ENCODE measurements at regions not wholly inside any gene's neighbourhood (a gene's known extent, or its start where the extent isn't known, plus 50 kb on each side); places are given as distances from the start of the nearest gene placed in this dataset.
"Not testable (repeated sequence)": the region's sequence is repeated elsewhere in the genome, so short reads cannot be mapped to it uniquely, and the experiment has no call there.

- DNase-seq: no peak
Measured at GRCh38 chr16:62390214-62390613, 354.0 kb upstream of the CDH8 start.

DNA sequence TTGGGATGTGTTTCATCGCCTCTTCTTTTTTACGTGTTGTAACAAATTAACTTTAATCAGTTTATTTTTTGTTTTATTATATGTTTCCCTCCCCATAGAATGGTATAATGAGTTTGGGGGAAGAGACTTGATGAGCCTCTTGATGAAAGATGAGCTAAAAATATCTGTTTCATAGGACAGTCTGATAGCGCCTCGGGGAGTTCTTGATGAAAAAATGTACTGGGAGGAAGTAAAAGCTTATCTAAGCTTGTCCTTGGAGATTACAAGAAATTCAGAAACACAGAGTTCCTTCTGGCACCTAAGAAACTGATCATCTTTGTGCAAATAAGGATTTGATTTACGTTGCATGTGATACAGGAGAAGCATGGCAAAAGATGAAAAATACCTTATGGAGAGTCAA, 350.2 kb upstream of the CDH8 start:
- no peak for DNase-seq

- DNase-seq: no peak
Measured at GRCh38 chr16:62383941-62384340, 347.7 kb upstream of the CDH8 start.

GRCh38 chr16:62370445-62370844, 334.2 kb upstream of the CDH8 start:
- DNase-seq: no peak

DNA sequence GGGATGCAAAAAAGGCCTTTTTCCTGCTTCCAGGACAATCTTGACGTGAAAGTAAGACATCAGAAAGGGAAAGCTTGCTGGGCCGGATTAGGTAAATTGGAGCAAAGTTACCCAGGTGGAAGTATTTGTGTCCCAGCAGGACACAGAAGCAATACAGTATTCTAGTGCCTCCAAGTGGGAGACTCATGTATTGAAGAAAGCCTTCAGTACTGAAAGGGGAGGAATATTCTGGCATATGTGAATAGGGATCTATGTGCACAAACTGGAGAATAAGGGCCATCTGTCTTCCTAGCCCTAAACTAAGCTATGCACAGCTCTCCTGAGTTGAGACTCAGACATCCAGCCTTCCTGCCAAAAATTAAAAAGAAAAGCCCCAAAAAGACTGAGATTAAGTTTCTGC, 327.3 kb upstream of the CDH8 start:
- DNase-seq: no peak

- DNase-seq: no peak
Measured at GRCh38 chr16:62353355-62353754, 317.1 kb upstream of the CDH8 start.

DNA sequence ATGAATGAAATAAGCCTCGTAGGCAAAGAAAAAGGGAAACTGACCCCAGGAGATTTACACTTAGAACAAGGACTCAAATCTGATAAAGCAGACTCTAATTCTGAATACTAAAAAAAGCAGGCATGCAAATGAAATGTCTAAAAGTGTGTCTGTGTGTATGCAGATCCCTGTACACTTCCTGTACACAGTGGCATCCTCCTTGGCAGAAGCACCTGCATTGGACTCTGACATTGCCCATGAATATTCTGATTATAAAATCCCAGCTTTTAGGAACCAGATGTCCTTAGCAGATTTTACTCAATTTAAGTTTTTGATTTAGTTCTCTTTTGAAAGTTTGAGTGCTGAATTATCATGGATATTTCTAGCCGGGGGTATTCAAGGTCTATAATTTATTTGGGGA, 306.0 kb upstream of the CDH8 start:
- no peak for DNase-seq

- no peak for DNase-seq
Measured at GRCh38 chr16:62335356-62335755, 299.1 kb upstream of the CDH8 start.

DNA sequence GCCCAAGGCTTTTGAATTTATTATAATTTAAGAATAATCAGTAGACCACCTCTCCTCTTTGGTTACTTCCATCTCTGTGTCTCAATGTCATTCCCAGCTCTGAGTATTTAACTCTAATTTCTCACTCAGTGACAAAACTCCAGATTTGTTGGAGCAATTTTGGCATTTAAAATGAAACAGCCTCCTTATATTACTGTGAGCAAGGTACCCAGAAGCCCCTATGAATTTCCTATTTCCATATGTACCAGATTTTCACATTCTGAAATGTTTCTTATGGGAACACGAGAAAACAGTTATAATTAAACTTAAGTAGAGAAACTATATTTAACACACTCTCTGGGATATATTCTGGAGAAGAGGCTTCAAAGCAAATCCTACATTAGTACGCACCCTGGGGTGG, 285.4 kb upstream of the CDH8 start:
- no peak for DNase-seq

DNA sequence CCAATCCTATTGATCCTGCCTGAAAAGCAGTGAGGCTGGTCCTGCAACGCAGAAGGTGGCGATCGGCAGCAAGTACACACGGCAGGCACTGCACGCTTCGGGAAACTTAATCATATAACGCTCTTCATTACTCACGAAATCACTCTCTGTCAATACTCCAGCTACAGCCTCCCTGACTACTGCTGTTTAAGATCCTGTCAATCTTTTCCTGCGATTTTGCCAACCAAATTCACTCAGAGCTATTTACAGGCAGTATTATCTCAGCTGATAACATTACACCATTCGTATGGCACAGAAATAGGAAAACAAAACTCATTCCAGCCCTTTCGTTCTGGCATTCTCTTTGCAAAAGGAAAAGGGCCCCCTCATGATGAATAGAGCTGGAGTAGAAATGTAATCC, 262.4 kb upstream of the CDH8 start:
- DNase-seq: no peak

DNA sequence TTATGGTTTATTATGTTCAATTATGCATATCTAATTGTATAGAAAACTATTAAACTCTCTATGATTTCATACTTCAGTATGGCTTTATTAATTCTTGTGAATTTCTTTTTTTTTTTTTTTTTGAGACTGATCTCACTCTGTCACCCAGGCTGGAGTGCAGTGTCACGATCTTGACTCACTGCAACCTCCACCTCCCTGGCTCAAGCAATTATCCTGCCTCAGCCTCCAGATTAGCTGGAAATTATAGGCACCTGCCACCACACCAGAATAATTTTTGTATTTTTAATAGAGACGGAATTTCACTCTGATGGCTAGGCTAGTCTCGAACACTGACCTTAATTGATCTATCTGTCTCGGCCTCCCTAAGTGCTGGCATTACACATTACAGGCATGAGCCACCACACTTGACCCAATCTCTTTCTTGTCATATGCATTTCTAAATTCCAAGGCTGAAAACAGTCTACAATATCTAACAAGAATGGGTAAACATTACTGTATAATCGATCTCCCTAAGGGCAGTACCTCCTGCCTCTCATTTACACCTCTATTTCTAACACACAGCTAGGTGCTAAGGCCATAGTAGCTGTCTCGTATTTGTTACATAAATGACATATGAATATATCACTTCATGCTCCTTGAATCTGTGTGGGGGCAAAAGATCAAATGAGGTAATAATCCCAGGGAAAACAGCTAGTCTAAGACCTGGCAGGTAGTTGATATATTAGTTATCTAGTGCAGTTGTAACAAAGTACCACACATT, 258.2 kb upstream of the CDH8 start:
- DNase-seq: no peak

GRCh38 chr16:62288990-62289629, 252.9 kb upstream of the CDH8 start:
- DNase-seq: no peak

GRCh38 chr16:62280506-62280905, 244.3 kb upstream of the CDH8 start:
- DNase-seq: no peak

DNA sequence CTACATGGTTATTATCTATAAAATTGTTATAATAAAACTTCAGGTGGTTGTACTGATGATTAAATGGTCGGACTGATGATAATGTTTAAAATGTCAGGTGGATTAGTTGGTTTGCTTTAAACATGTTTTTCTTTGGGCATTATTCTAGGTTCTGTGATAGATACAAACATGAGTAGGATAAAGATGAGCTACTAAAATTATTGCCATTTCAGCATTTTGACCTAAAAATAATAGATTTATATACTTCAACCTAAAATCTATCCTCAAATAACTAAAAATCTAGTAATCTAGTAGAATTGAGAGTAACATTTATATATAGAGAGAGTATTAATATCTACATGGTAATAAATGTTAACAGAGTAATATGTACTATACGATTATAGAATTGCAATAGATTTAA, 241.7 kb upstream of the CDH8 start:
- no peak for DNase-seq

- no peak for DNase-seq
Measured at GRCh38 chr16:62276637-62277036, 240.4 kb upstream of the CDH8 start.

GRCh38 chr16:62272035-62272434, 235.8 kb upstream of the CDH8 start:
- no peak for DNase-seq

GRCh38 chr16:62261760-62262159, 225.5 kb upstream of the CDH8 start:
- no peak for DNase-seq

- DNase-seq: not testable (repeated sequence)
Measured at GRCh38 chr16:62258931-62259435, 222.7 kb upstream of the CDH8 start.

DNA sequence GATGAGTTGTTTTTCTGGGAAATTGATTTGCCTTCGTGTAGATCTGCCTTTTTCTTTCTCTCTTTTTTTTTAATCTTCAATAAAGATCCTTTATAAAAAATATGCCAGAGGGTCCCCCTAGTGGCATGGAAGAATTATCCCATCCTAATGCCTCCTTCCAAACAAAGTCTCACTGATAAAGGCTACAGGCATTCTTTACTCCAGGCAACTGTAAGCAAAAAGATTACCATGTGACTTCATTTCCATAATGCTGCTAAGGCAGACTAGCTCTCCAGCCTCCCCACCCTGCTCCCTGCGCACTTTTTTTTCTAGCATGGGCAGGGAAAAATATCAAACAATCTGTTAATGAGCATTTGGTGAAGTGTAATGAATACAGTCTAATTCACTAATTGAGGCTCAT, 220.2 kb upstream of the CDH8 start:
- no peak for DNase-seq

DNA sequence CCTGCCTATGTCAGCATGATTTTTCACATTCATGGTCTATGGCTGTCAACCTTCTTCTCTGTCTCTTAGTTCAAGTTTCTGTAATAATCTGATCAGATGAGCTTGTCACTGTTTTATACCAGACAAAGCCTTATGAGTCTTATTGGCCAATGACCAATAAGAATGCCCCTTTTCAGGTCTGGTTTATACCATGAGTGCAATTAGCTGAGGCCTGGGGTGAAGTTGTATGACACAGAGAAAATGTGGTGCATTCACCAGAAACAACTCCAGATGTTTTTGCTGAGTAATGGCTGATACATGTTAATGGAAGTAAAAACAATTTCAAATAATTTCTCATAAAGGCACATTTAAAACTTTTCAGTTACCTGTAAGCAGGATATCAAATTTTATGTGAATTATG, 218.6 kb upstream of the CDH8 start:
- no peak for DNase-seq

DNA sequence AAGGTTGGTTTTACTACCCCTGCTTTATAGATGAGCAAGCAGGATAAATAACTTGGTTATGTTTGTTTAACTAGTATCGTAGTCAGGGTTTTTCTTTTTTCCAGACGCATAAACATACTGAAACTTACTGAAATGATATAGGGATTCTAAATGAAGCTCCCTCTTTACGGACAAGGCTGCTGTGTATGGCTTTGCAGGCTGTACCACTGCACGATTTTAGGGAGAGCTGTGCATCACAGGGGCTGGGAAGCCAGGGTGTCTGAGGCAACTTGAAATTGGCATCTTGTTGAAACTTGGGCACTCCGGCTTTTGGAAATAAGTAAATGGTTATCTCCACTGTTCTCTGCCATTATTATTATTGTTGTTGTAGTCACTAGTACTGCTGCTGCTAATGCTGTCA, 218.1 kb upstream of the CDH8 start:
- DNase-seq: no peak

DNA sequence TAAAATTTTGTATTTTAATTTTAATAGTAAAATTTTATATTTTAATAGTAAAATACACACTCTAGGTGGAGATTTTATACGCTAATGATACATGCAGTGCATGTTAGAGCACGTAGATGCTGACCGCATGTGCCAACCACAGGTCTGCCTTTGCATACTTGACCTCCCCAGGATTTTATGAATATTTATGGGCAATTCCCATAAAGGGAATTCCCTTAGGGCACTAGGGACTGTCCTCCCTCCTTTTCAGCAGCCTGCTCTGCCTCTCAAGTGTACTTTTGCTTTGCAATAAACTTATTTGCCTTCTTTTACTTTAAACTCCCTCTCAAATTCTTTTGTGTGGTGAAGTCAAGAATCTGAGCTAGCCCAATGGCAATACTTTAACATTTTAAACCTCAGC, 217.7 kb upstream of the CDH8 start:
- no peak for DNase-seq

- DNase-seq: no peak
Measured at GRCh38 chr16:62249069-62249468, 212.8 kb upstream of the CDH8 start.

DNA sequence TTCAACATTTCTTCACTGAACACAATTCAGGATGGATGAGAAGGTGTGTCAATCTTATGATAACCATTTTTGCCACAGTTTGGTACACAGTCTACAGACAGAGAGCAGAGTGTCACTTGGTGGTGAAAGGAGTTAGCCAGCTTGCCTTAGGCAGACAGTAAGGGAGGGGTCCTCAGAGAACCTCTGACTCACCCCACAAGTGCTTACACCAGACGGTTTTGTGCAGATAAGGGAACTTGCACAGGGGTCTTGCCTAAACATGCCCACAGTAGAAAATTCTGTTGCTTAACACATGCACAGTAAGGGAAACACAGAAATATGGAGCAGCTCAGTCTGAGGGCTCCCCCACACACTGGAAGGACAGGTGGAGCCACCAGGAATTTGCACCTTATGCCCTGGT, 204.5 kb upstream of the CDH8 start:
- no peak for DNase-seq

GRCh38 chr16:62225675-62226074, 189.4 kb upstream of the CDH8 start:
- peak; percentile 55 for DNase-seq
